ENCODE measurements at regions not wholly inside any gene's neighbourhood (a gene's known extent, or its start where the extent isn't known, plus 50 kb on each side); places are given as distances from the start of the nearest gene placed in this dataset.

DNA sequence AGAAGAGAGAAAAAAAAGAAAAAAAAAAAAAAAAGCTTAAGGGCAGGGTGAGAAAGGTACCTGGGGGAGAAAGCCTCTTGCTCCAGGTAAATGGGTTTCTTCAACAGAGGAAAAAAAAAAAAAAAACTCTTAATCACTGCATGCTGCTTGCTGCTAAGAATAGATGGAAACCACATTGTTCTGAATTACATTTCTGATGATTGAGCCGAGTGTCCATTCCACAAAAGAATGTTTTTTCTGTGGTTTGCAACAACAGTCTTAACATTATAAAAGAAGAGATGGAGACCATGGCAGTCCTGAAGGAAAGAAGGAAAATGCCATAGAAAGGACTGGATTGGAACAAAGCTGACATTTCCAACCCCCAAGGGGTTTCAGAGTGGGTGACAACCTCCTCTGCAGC lies 1312.7 kb downstream of the SLITRK1 start:
- TF ChIP-seq EZH2 (IDR thresholded peaks at IDR 0.05) = no peak
- no peak for TF ChIP-seq POLR2AphosphoS5 (IDR thresholded peaks at IDR 0.05; ENCODE audit: borderline replicate concordance, low read depth, low read length)
- TF ChIP-seq FOXP2 (optimal IDR thresholded peaks at IDR 0.05; ENCODE audit: control extremely low read depth, extremely low read length, insufficient read depth) = no peak

Measured in SK-N-MC (cell line).